ENCODE measurements at regions not wholly inside any gene's neighbourhood (a gene's known extent, or its start where the extent isn't known, plus 50 kb on each side); places are given as distances from the start of the nearest gene placed in this dataset.

GRCh38 chr5:5798462-5798861 lies 376.0 kb downstream of the ICE1 start:
- Histone ChIP-seq H3K27ac (ENCODE audit: poor library complexity, severe bottlenecking) (no peak overlapping the region), H3K9me3 (ENCODE audit: severe bottlenecking) (no peaks in the 10 kb centered on the region), H3K4me1 (ENCODE audit: insufficient read depth, poor library complexity, severe bottlenecking) (no peaks in the 10 kb centered on the region), H3K4me3 (ENCODE audit: severe bottlenecking) (no peak overlapping the region), H3K36me3 (ENCODE audit: low read depth) (no peaks in the 10 kb centered on the region), H3K27me3 (ENCODE audit: insufficient read depth, poor library complexity, severe bottlenecking) (peaks cover 22% of the 10 kb centered on the region)
- DNase-seq (ENCODE audit: low spot score), result no peak
- ATAC-seq (ENCODE audit: low read depth), result no peak
- no peak for TF ChIP-seq CTCF (IDR thresholded peaks at IDR 0.05; ENCODE audit: poor library complexity, severe bottlenecking)

GRCh38 chr5:5798041-5798440 lies 375.6 kb downstream of the ICE1 start:
- Histone ChIP-seq H3K4me1 (ENCODE audit: insufficient read depth, poor library complexity, severe bottlenecking) (no peaks in the 10 kb centered on the region), H3K9me3 (ENCODE audit: severe bottlenecking) (no peaks in the 10 kb centered on the region), H3K4me3 (ENCODE audit: severe bottlenecking) (no peak overlapping the region), H3K27ac (ENCODE audit: poor library complexity, severe bottlenecking) (no peak overlapping the region), H3K27me3 (ENCODE audit: insufficient read depth, poor library complexity, severe bottlenecking) (peaks cover 25% of the 10 kb centered on the region), H3K36me3 (ENCODE audit: low read depth) (no peaks in the 10 kb centered on the region)
- DNase-seq (ENCODE audit: low spot score) (no peak), ATAC-seq (ENCODE audit: low read depth) (no peak)
- no peak for TF ChIP-seq CTCF (IDR thresholded peaks at IDR 0.05; ENCODE audit: poor library complexity, severe bottlenecking)

- DNase-seq (ENCODE audit: low spot score) (no peak), ATAC-seq (ENCODE audit: low read depth) (no peak)
- Histone ChIP-seq H3K4me3 (ENCODE audit: severe bottlenecking) (no peak overlapping the region), H3K27me3 (ENCODE audit: insufficient read depth, poor library complexity, severe bottlenecking) (peaks cover 39% of the 10 kb centered on the region), H3K36me3 (ENCODE audit: low read depth) (no peaks in the 10 kb centered on the region), H3K27ac (ENCODE audit: poor library complexity, severe bottlenecking) (no peak overlapping the region), H3K9me3 (ENCODE audit: severe bottlenecking) (no peaks in the 10 kb centered on the region), H3K4me1 (ENCODE audit: insufficient read depth, poor library complexity, severe bottlenecking) (no peaks in the 10 kb centered on the region)
- TF ChIP-seq CTCF (IDR thresholded peaks at IDR 0.05; ENCODE audit: poor library complexity, severe bottlenecking), result no peak
Observed at GRCh38 chr5:5795074-5795771, 372.7 kb downstream of the ICE1 start.

- no peaks in the 10 kb centered on the region for H3K4me1 ChIP-seq (ENCODE audit: insufficient read depth, poor library complexity, severe bottlenecking)
- no peak overlapping the region for H3K4me3 ChIP-seq (ENCODE audit: severe bottlenecking)
- no peaks in the 10 kb centered on the region for H3K9me3 ChIP-seq (ENCODE audit: severe bottlenecking)
- no peaks in the 10 kb centered on the region for H3K36me3 ChIP-seq (ENCODE audit: low read depth)
- no peak for ATAC-seq (ENCODE audit: low read depth)
- H3K27me3 ChIP-seq (ENCODE audit: insufficient read depth, poor library complexity, severe bottlenecking), result peaks cover 39% of the 10 kb centered on the region
- no peak for TF ChIP-seq CTCF (IDR thresholded peaks at IDR 0.05; ENCODE audit: poor library complexity, severe bottlenecking)
- no peak for DNase-seq (ENCODE audit: low spot score)
- no peak overlapping the region for H3K27ac ChIP-seq (ENCODE audit: poor library complexity, severe bottlenecking)
Observed at GRCh38 chr5:5794118-5794560, 371.7 kb downstream of the ICE1 start.
